Head of caudate nucleus (tissue), 42 donors: ENCODE measurements at regions not wholly inside any gene's neighbourhood (a gene's known extent, or its start where the extent isn't known, plus 50 kb on each side); places are given as distances from the start of the nearest gene placed in this dataset.
"Not testable (repeated sequence)": the region's sequence is repeated elsewhere in the genome, so short reads cannot be mapped to it uniquely, and the experiment has no call there.

Experiments
- DNase-seq, 42 donors: peaks; one replicate each; pipeline versions ENCODE4 v3.0.0 to v3.0.0-alpha.2; 2020 to 2021; ENCODE audit warnings: mixed read lengths in 7 of 42
- intact Hi-C: fragments of 100-400 bp; cut with DNase I; formaldehyde crosslinking; loops from one replicate; pipeline ENCODE4 v1.15.0; 2022

DNA sequence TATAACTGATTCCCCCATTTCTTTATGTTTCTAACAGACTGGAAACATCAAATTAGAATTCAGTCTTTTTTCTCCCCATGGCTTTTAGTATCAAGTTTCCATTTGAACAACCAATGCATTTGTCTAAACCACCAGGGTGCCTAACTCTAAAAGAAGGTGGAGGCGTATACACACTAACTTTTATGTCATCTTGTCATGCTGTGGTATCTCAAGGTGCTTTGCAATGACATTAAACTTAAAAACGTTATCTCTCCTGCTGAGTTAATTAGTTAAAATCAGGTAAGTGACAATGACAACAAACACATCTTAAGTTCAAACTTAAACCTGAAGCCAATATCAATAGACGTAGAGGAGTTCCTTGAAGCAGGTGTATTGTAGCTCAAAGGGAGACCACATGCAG, 1001.7 kb downstream of the PCDH17 start:
- DNase-seq = no peak
- intact Hi-C loops = no loop called here

DNA sequence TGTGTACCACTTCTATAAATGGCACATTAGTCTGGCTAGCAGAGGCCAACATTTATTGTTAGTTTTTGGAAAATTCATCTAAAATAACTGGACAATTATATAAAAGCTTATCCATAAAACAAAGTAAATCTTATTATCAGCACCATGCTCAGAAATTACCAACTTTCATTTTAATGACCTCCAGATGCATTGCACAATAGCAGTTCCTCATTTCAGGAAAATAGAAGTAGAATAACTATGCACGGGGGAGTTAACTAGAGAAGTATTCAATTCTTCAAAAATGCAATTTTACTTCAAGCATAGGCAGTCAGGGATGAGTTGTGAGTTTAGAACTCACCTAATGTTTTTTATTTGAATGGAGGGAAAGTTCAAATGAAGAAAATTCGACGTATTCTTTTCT, 1023.5 kb downstream of the PCDH17 start:
- no peak for DNase-seq
- intact Hi-C loops = no loop called here

DNA sequence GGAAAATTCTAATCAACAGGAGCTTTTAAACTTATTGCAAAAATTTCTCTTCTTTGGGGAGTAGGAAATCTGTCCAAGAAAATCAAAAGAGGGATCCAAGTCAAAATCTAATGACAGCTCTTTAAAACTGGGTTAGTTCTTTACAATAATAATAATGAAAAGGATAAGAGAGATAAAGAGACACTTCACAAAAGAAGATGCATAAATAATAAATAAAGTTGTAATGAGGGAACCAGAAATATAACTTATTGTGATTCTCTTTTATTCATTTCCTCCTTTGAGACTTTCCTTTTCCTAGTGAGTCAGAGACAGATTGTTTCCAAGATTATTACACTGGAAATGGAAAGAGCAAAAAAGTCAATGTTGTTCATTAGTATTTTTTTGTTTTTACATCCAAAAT, 1029.3 kb downstream of the PCDH17 start:
- intact Hi-C loops = no loop called here
- no peak for DNase-seq

DNA sequence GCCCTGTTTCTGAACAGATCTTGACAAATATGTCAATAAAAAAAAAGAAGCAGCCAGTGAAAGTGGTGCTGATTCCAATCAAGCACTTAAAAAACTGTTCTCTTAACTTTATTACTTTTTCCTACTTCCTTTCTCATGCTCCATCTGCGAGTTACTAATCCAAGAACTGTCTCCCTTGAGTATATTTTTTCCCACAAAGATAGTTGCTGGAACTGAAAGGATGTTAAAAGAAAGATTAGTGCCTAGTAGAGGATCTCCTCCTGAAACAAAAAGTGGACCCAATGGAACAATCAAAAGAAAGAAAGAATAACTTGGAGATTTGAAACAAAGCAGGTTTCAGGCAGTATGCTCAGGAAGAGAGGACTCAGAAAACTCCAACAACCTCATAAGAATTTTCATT, 1034.8 kb downstream of the PCDH17 start:
- no peak for DNase-seq
- intact Hi-C loops = no loop called here

DNA sequence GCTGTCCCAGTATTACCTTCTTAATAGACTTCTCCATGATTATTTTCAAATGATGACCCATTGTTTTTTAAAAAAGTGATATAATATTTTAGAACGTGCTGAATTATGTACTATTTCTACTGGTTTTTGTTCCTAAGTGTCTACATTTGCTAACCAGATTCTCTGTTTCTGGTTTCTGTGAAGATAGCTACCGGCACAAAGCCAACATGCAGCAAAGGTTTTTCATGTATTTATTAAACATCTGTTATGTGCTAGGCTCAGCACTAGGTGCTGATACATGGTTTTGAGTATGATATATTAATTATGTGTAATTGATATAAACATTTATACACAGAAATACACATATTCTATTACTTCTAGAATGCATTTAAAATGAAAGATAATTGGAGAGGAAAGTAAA, 1035.6 kb downstream of the PCDH17 start:
- intact Hi-C loops = no loop called here
- no peak for DNase-seq

DNA sequence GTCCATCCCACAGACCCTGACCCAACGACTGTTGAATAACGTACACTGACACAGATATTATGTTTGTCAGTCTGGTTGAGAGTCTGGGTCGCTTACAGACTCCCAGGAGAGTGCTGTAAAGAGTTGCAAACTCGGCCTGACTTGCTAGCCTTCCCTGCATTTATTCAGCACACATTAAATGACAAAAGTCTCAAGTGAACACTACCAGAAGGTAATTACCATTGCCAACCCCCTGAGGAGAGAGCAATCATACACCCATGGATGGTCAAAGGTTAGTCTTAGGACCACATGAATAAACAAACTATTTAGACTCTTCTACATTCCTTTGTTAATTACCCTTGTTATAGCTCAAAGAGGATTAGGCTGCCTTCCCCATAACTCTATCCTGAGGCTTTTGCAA, 1048.6 kb downstream of the PCDH17 start:
- intact Hi-C loops = no loop called here

DNA sequence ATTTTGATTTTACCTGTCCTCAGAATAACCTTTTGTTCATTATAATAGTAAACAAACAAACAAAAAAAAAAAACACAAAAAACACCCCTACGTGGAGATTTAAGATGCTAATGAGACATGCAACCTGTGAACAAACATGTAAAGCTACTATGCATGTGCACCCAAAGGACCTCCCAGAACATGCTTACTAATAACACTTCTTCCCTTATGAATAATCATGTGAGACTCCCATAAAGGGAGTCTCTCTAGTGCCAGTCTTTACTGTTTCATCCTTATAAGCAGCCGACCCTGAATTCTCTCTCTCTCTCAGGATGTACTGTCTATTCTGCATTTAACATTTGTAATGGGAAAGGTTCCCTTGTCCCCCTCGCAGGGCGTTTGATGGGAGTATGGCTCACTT, 1051.1 kb downstream of the PCDH17 start:
- no peak for DNase-seq
- intact Hi-C loops = no loop called here

More for the DNA sequence above, 1048.6 kb downstream of the PCDH17 start:
- no peak for DNase-seq

DNA sequence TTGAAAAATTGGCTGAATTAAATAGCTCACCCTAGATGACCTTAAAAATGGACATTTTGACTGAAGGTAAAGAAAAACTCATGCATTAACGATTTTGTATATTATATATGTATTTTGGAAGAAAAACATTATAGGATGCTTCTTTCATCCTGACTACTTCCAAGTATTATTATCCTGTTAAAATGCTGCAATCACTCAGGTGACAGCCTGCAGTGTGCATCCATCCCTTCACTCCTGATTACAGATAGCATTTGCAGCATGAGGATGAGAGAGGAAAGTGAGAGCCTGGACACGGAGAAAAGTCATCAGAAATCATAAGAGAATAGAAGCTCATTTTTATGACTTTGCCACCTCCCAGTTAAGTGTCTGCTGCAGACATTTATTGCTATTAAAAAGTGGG, 1055.6 kb downstream of the PCDH17 start:
- intact Hi-C loops = no loop called here
- no peak for DNase-seq

DNA sequence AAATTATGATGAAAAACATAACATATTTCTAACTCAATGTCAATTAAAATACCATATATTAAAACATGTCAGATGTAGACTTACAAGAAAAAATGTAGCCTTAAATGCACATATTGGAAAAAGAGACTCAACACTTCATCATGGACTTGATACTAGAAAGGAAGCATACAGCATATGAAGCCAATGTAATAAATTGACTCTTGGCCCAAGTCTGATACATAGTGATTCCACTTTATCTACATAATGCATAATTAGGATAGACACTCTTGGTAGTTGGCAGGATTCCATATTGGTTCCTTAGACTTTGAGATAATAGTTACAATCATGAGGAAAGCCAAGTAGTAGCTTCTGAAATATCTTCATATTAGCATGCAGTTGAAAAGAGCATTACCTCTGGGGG, 1067.0 kb downstream of the PCDH17 start:
- no peak for DNase-seq

DNA sequence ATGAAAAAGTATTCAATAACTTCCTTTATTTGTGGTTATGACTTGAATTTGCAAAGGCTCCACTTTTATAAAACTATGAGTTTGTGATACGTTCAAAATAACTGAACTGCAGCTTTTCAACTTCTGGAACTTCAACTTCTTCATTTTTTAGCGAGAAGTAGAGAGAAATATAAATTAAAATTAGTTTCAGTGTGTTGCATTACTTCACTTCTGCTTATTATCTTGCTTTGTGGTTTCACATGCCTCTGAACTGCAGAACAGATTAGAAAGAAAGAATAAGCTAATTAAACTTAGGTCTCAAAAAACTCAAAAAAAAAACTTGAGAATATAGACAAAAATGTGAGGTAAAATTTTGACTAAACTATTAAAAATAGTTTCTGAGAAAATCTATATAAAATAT, 1073.4 kb downstream of the PCDH17 start:
- intact Hi-C loops = no loop called here
- DNase-seq = no peak

More for the DNA sequence above, 1067.0 kb downstream of the PCDH17 start:
- intact Hi-C loops = no loop called here

DNA sequence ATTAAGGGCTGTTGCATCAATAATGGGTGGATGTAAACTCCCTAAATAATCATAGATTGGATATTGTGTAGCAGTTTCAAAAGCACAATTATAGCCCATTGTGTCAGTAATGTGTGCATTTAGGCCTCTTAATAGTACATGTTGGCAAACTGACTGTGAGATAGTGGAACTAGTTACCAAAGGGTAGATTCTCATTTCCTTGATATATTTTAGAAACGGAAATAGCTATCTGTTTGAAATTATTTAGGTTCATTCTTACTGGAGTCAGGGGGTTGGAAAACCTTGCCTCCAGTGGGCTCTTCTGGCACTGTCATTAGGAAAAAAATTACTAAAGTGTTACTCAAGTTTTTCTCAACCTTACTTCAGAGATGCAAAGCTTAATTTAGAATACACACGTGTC, 1074.9 kb downstream of the PCDH17 start:
- DNase-seq = no peak
- intact Hi-C loops = no loop called here

DNA sequence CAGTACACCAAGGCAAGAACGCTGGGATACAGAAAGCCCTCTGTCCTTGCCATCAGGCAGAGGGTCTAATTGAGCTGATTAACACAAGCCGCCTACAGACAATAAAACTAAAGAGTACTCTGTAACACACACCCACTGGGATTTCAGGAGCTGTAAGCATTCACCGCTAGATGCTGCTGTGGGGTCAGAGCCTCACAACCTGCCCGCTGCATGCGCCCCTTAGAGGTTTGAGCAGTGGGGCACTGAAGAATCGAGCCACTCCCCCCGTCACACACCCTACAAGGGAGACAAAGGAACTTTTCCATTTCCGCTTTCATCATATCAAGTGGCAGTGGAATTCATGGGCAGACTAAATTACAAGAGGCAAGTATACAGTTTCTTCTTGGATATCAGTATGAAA, 1080.6 kb downstream of the PCDH17 start:
- intact Hi-C loops = no loop called here
- peak in 3 of 42 donors; percentile 2 to 31 (median 19) for DNase-seq

DNA sequence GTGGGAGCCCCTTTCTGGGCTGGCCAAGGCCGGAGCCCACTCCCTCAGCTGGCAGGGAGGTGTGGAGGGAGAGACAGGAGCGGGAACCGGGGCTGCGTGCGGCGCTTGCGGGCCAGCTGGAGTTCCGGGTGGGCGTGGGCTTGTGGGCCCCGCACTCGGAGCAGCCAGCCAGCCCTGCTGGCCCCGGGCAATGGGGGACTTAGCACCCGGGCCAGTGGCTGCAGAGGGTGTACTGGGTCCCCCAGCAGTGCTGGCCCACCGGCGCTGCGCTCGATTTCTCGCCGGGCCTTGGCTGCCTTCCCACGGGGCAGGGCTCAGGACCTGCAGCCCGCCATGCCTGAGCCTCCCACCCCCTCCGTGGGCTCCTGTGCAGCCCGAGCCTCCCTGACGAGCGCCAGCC, 1082.5 kb downstream of the PCDH17 start:
- intact Hi-C loops, DNase-seq: not testable (repeated sequence)

DNA sequence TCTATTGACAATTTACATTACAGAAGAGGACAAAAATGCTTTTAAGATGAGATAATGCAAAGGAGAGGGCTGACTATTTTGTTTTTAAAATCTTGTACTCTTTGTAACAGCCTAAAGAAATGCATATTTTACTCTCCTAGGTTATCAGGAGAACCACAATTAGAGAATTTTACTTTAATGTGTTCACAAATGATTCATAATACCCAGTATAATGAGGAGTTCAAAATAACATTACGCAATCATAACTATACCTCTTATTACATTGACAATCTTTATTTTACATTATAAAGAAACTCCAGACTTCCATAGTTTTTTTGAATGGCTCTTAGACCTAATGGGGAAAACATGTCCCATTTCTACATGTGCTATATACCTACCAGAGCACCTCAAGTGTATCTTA, 1089.7 kb downstream of the PCDH17 start:
- no peak for DNase-seq
- intact Hi-C loops = no loop called here

DNA sequence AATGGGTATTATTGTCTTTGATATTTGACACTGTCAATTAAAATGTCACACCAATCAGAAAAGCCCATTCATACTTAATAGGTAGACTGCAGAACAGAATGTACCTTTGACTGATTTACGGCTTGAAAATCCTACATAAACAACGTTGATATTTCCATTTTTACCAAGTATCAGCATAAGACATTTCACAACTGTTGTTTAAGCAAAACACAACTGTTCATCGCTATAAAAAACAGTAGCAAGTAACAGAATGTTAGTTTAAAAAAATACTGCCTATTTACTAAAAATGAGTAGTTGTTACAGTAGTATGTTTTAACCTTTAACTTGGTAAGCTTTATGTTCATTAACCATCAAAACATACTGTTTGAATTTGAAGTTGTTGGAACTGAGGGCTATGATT, 1096.6 kb downstream of the PCDH17 start:
- no peak for DNase-seq
- intact Hi-C loops = no loop called here

DNA sequence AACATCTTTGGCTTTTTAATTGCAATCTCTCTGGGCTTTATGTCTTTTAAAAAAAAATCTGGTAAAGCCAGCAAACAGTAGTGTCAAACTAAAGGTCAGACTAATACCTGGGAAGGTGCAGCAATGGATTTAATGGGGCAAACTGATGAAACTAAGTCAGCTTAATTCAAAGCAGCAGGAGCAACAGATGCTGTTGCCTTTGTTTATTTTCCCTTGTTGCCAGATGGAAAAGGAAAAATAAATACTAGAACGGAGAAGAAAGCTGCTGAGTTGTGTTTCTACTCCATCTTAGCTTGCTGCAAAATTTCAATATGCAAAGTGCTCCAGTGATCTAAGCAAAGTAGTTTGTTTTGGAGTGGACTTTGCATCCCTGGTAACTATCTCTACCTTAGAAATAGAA, 1097.8 kb downstream of the PCDH17 start:
- no peak for DNase-seq
- intact Hi-C loops = no loop called here

DNA sequence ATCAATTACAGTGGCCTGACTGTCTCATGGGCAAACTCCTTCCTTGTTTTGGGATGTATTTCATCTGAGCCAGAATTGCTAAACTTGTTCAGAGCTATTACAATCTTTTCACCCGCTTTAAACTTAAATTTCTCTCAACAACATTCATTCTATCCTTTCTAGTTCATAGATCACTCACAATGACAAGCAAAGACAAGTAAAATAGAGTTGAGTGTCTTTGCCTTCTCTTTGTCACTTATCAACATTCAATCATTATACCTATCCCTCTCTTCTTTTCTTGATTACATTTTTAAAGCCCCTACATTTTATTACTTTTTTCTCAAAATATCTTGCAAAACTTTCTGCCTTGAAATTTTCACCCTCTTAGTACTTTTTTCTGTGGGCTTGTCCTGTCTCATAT, 1113.1 kb downstream of the PCDH17 start:
- intact Hi-C loops = no loop called here
- no peak for DNase-seq

DNA sequence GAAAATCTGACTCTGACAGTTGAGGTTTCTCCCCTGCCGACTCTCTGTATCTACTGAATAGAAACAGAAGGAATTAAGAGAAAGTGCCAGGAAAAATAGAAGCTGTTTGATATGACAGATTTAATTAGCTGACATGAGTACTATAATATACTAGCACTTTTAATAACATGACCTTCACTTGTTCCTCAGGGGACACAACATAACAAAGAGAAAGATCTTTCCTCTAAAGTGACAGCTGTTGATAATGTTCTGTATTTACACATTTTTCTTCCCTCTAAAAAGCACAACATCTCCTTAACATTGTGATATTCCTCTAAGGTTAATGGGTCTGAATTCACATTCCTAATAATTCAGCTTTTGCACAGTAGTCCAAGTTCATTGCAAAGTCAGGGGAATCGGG, 1136.0 kb downstream of the PCDH17 start:
- intact Hi-C loops = no loop called here
- no peak for DNase-seq

DNA sequence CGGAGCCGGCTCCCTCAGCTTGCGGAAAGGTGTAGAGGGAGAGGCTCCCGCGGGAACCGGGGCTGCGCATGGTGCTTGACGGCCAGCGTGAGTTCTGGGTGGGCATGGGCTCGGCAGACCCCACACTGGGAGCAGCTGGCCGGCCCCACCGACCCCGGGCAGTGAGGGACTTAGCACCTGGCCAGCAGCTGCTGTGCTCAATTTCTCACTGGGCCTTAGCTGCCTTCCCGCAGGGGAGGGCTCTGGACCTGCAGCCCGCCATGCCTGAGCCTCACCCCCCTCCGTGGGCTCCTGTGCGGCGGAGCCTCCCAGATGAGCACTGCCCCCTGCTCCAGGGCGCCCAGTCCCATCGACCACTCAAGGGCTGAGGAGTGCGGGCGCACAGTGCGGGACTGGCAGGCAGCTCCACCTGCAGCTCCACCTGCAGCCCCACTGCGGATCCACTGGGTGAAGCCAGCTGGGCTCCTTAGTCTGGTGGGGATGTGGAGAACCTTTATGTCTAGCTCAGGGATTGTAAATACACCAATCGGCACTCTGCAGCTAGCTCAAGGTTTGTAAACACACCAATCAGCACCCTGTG, 1141.8 kb downstream of the PCDH17 start:
- intact Hi-C loops = no loop called here

DNA sequence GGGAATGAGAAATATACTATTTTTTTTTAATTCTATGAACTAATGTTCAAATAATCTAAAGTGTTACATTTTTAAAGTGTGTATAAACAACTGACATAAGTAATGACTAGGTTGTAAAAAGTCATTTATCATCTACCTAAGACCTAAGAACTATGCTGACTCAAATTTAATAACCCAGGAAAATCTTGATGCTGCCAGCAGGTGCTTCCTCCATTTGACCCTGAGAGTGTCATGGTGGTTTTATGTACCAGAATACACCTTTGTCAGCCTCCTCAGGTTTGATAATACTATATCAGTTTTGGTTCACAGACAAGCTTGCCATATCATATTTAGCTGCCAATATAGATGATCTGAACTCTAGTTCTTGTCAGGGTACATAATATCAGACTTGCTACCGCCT, 1151.2 kb downstream of the PCDH17 start:
- intact Hi-C loops = no loop called here

More for the DNA sequence above, 1141.8 kb downstream of the PCDH17 start:
- no peak for DNase-seq

DNA sequence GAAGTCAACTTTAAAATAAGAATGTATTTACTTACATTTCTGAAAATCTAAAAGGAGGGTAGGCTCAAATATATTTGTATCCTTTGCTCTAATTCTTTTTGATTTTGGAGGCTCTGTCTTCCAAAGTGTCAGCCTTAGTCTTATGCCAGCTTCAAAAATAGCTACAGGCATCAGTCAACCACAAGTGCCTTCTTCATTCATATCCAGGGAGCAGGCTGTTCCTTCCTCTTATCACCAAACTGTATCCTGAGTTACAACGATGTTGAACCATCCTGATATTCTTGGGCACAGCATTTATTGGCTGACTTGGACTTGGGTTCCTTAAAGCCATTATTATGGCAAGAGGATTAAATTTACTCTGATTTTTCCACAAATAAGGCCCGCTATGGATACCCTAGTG, 1161.3 kb downstream of the PCDH17 start:
- intact Hi-C loops = no loop called here
- no peak for DNase-seq

More for the DNA sequence above, 1151.2 kb downstream of the PCDH17 start:
- no peak for DNase-seq

DNA sequence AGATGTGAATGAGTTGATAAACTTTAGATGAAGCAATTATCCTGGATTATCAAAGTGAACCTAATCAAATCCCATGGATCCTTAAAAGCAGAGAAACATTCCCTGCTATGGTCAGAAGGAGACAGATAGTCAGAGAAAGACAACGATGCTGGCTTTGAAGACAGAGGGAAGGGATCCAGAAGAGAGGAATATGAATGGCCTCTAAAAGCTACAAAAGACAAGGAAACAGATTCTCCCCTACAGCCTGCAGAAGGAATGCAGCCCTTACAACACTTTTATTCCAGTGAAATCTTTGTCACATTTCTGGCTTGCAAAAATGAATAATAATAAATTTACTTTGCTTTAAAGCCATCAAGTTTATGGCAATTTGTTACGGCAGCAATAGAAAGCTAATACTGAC, 1164.2 kb downstream of the PCDH17 start:
- DNase-seq = no peak
- intact Hi-C loops = no loop called here
